ENCODE measurements at regions not wholly inside any gene's neighbourhood (a gene's known extent, or its start where the extent isn't known, plus 50 kb on each side); places are given as distances from the start of the nearest gene placed in this dataset.

GRCh38 chr7:153590136-153590535 is 462.1 kb upstream of the DPP6 start:
- TF ChIP-seq CTCF (conservative IDR thresholded peaks at IDR 0.05; ENCODE audit: low read depth, low read length) (no peak), CEBPB (IDR thresholded peaks at IDR 0.05; ENCODE audit: low read depth, low read length) (no peak), FOS (IDR thresholded peaks at IDR 0.05; ENCODE audit: low read depth, low read length) (no peak), RAD21 (IDR thresholded peaks at IDR 0.05; ENCODE audit: low read length) (no peak), USF2 (IDR thresholded peaks at IDR 0.05; ENCODE audit: low read depth, low read length) (no peak), MAZ (IDR thresholded peaks at IDR 0.05; ENCODE audit: borderline replicate concordance, low read depth, low read length) (no peak), RCOR1 (IDR thresholded peaks at IDR 0.05; ENCODE audit: insufficient replicate concordance, low read length) (no peak), POLR2A (IDR thresholded peaks at IDR 0.05; ENCODE audit: low read depth, low read length) (no peak), RFX5 (IDR thresholded peaks at IDR 0.05; ENCODE audit: low read depth, low read length) (no peak), CHD1 (IDR thresholded peaks at IDR 0.05; ENCODE audit: low read depth, low read length) (no peak), BHLHE40 (IDR thresholded peaks at IDR 0.05; ENCODE audit: low read depth, low read length) (no peak), MAFK (IDR thresholded peaks at IDR 0.05; ENCODE audit: low read depth, low read length) (no peak), SMC3 (IDR thresholded peaks at IDR 0.05; ENCODE audit: low read depth, low read length) (no peak), ELK1 (IDR thresholded peaks at IDR 0.05; ENCODE audit: borderline replicate concordance, low read depth, low read length) (no peak)
